ENCODE measurements at regions not wholly inside any gene's neighbourhood (a gene's known extent, or its start where the extent isn't known, plus 50 kb on each side); places are given as distances from the start of the nearest gene placed in this dataset.

GRCh38 chr5:153018121-153018520 lies 472.3 kb upstream of the GRIA1 start:
- H3K36me3 ChIP-seq, result no peaks in the 10 kb centered on the region
- H3K27me3 ChIP-seq (ENCODE audit: low read depth), result no peaks in the 10 kb centered on the region
- TF ChIP-seq CTCF (IDR thresholded peaks at IDR 0.05; ENCODE audit: borderline replicate concordance), result no peak
- no peak overlapping the region for H3K4me3 ChIP-seq
- intact Hi-C loops (cut with micrococcal nuclease), result no loop called here
- no peaks in the 10 kb centered on the region for H3K4me1 ChIP-seq
- H3K27ac ChIP-seq (replicated peaks), result no peak overlapping the region
- peaks cover 83% of the 10 kb centered on the region for H3K9me3 ChIP-seq (replicated peaks)
- DNase-seq, result no peak

GRCh38 chr5:153030755-153031725 lies 459.4 kb upstream of the GRIA1 start:
- Histone ChIP-seq H3K27ac (replicated peaks) (no peak overlapping the region), H3K27me3 (ENCODE audit: low read depth) (no peaks in the 10 kb centered on the region), H3K4me1 (no peaks in the 10 kb centered on the region), H3K4me3 (no peak overlapping the region), H3K9me3 (replicated peaks) (peaks cover 11% of the 10 kb centered on the region), H3K36me3 (no peaks in the 10 kb centered on the region)
- TF ChIP-seq CTCF (IDR thresholded peaks at IDR 0.05; ENCODE audit: borderline replicate concordance), result no peak
- DNase-seq, result no peak
- intact Hi-C loops (cut with micrococcal nuclease), result no loop called here

GRCh38 chr5:153039501-153039900 lies 451.0 kb upstream of the GRIA1 start:
- DNase-seq, result no peak
- no peak for TF ChIP-seq CTCF (IDR thresholded peaks at IDR 0.05; ENCODE audit: borderline replicate concordance)
- Histone ChIP-seq H3K27ac (replicated peaks) (no peak overlapping the region), H3K4me1 (no peaks in the 10 kb centered on the region), H3K4me3 (no peak overlapping the region), H3K36me3 (no peaks in the 10 kb centered on the region), H3K27me3 (ENCODE audit: low read depth) (no peaks in the 10 kb centered on the region), H3K9me3 (replicated peaks) (no peaks in the 10 kb centered on the region)
- intact Hi-C loops (cut with micrococcal nuclease), result no loop called here

DNA sequence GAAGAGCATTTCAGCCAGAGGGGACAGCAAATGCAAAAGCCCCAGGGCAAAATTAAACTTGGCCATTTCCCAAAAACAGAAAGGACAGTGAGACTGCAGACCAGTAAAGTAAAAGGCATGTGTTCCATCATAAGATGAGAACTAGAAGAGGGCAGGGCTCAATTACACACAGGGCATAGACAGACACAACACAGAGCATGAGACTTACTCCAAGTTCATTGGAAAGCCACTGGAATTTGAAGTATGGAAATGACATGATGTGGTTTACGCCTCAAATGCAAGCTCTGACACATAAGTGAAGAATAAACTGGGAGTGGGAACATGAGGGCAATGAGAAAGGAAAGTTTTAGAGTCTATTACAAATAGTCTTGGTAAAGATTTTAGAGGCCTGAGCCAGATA lies 446.6 kb upstream of the GRIA1 start:
- Histone ChIP-seq H3K4me3 (no peak overlapping the region), H3K9me3 (replicated peaks) (no peaks in the 10 kb centered on the region), H3K27ac (replicated peaks) (no peak overlapping the region), H3K27me3 (ENCODE audit: low read depth) (no peaks in the 10 kb centered on the region), H3K36me3 (no peaks in the 10 kb centered on the region), H3K4me1 (no peaks in the 10 kb centered on the region)
- DNase-seq, result no peak
- intact Hi-C loops (cut with micrococcal nuclease), result no loop called here
- TF ChIP-seq CTCF (IDR thresholded peaks at IDR 0.05; ENCODE audit: borderline replicate concordance), result no peak

- peaks cover 6% of the 10 kb centered on the region for H3K27me3 ChIP-seq (ENCODE audit: low read depth)
- no peaks in the 10 kb centered on the region for H3K36me3 ChIP-seq
- no peak for TF ChIP-seq CTCF (IDR thresholded peaks at IDR 0.05; ENCODE audit: borderline replicate concordance)
- no peak overlapping the region for H3K4me3 ChIP-seq
- H3K4me1 ChIP-seq, result no peaks in the 10 kb centered on the region
- intact Hi-C loops (cut with micrococcal nuclease), result no loop called here
- no peak overlapping the region for H3K27ac ChIP-seq (replicated peaks)
- no peak for DNase-seq
- H3K9me3 ChIP-seq (replicated peaks), result no peaks in the 10 kb centered on the region
Measured at GRCh38 chr5:153050496-153051179, 439.8 kb upstream of the GRIA1 start.

Data from left ventricle myocardium inferior (tissue), 1 donor.